IMR-90 (cell line): ENCODE measurements at regions not wholly inside any gene's neighbourhood (a gene's known extent, or its start where the extent isn't known, plus 50 kb on each side); places are given as distances from the start of the nearest gene placed in this dataset.

Experiments used
- ATAC-seq: fragments of 200-7000 bp; cut with Tn5 transposase; 2 replicates; pipeline ENCODE4 v1.9.1; 2020; ENCODE audit warnings: low read depth, mild to moderate bottlenecking, moderate library complexity
- BruUV-seq: library from RNA; stranded (reverse); fragments of 400-500 nt; replicated peaks from 2 replicates; lab custom pipeline; 2021; lab: Mats Ljungman, UMichigan
- CTCF ChIA-PET: fragments of 300-600 bp; formaldehyde crosslinking; extraction: SDS; loops from one replicate; lab custom pipeline; 2021; ENCODE audit warnings: antibody characterized with exemption; lab: Yijun Ruan, JAX
- POLR2A ChIA-PET: fragments of 300-600 bp; sonication (Branson Sonifier 250); formaldehyde crosslinking; loops from one replicate; lab custom pipeline; 2022; ENCODE audit warnings: antibody characterized with exemption; ENCODE audit not compliant: unreplicated experiment; lab: Charles Lee
- DNase-seq: peaks from one replicate; pipeline ENCODE4 v3.0.0; 2013
- H2AFZ ChIP-seq: replicated peaks from 2 replicates; pipeline ENCODE3; 2013; ENCODE audit warnings: low read length, mild to moderate bottlenecking; ENCODE audit not compliant: poor library complexity
- H2AK5ac ChIP-seq: 2 replicates; pipeline ENCODE4 v1.6.1; 2013; ENCODE audit warnings: low read depth, low read length, inconsistent platforms
- H2AK9ac ChIP-seq: replicated peaks from 2 replicates; pipeline ENCODE3; 2013; ENCODE audit warnings: mild to moderate bottlenecking, low read depth, low read length, moderate library complexity; ENCODE audit not compliant: poor library complexity
- H2BK120ac ChIP-seq: 2 replicates; pipeline ENCODE4 v1.6.1; 2013; ENCODE audit warnings: low read depth, low read length, inconsistent platforms
- H2BK15ac ChIP-seq: 3 replicates; pipeline ENCODE4 v1.6.1; 2013; ENCODE audit warnings: low read depth, low read length, inconsistent platforms
- H2BK20ac ChIP-seq: 2 replicates; pipeline ENCODE4 v1.6.1; 2013; ENCODE audit warnings: low read depth, mild to moderate bottlenecking, inconsistent platforms, low read length, moderate library complexity
- H2BK5ac ChIP-seq: 2 replicates; pipeline ENCODE4 v1.6.1; 2013; ENCODE audit warnings: mild to moderate bottlenecking, low read depth, low read length, inconsistent platforms; ENCODE audit not compliant: poor library complexity, severe bottlenecking
- H3K14ac ChIP-seq: replicated peaks from 2 replicates; pipeline ENCODE4 v1.6.1; 2013; ENCODE audit warnings: low read depth, low read length, inconsistent platforms
- H3K18ac ChIP-seq: 2 replicates; pipeline ENCODE4 v1.6.1; 2013; ENCODE audit warnings: low read depth, low read length, control low read depth
- H3K23ac ChIP-seq: 2 replicates; pipeline ENCODE4 v1.6.1; 2013; ENCODE audit warnings: low read depth, low read length, inconsistent platforms
- H3K27ac ChIP-seq: 2 replicates; pipeline ENCODE4 v1.5.1; 2013; ENCODE audit warnings: mild to moderate bottlenecking, control low read depth, low read length; ENCODE audit not compliant: insufficient read depth
- H3K27me3 ChIP-seq: 2 replicates; pipeline ENCODE4 v1.6.1; 2013; ENCODE audit warnings: low read length; ENCODE audit not compliant: control insufficient read depth, insufficient read depth
- H3K36me3 ChIP-seq: 2 replicates; pipeline ENCODE4 v1.6.1; 2013; ENCODE audit warnings: low read length, mixed read lengths; ENCODE audit not compliant: control insufficient read depth, insufficient read depth
- H3K4ac ChIP-seq: 2 replicates; pipeline ENCODE4 v1.6.1; 2013; ENCODE audit warnings: low read depth, low read length, inconsistent platforms
- H3K4me1 ChIP-seq: 2 replicates; pipeline ENCODE4 v1.6.1; 2013; ENCODE audit warnings: low read length, mixed read lengths; ENCODE audit not compliant: control insufficient read depth, insufficient read depth
- H3K4me2 ChIP-seq: 2 replicates; pipeline ENCODE4 v1.6.1; 2013; ENCODE audit warnings: low read depth, mild to moderate bottlenecking, control low read depth, low read length, moderate library complexity
- H3K4me3 ChIP-seq: 2 replicates; pipeline ENCODE4 v1.5.1; 2013; ENCODE audit warnings: low read depth, mild to moderate bottlenecking, control low read depth, low read length, moderate library complexity; ENCODE audit not compliant: insufficient read depth
- H3K56ac ChIP-seq: 2 replicates; pipeline ENCODE4 v1.6.1; 2013; ENCODE audit warnings: low read length, inconsistent platforms; ENCODE audit not compliant: insufficient read depth; ENCODE audit errors: extremely low read depth
- H3K79me1 ChIP-seq, 2 experiments: 2 replicates each; pipeline ENCODE4 v1.6.1; 2013; ENCODE audit warnings: low read length in 2 of 2, inconsistent platforms in 1 of 2, low read depth in 1 of 2
- H3K9ac ChIP-seq: 2 replicates; pipeline ENCODE4 v1.6.1; 2013; ENCODE audit warnings: low read depth, low read length, control low read depth
- H3K9me1 ChIP-seq: 2 replicates; pipeline ENCODE4 v1.6.1; 2013; ENCODE audit warnings: low read length, inconsistent platforms; ENCODE audit not compliant: insufficient read depth
- H3K9me3 ChIP-seq: 2 replicates; pipeline ENCODE4 v1.6.1; 2013; ENCODE audit warnings: low read length; ENCODE audit not compliant: control insufficient read depth, insufficient read depth
- H4K20me1 ChIP-seq: 2 replicates; pipeline ENCODE4 v1.6.1; 2013; ENCODE audit warnings: low read length, inconsistent platforms; ENCODE audit not compliant: insufficient read depth
- H4K5ac ChIP-seq: 2 replicates; pipeline ENCODE4 v1.6.1; 2013; ENCODE audit warnings: mild to moderate bottlenecking, low read depth, low read length, control low read depth
- H4K8ac ChIP-seq, 2 experiments: 2 replicates each; pipeline ENCODE4 v1.6.1; 2013; ENCODE audit warnings: low read depth in 2 of 2, low read length in 2 of 2, control low read depth in 1 of 2, inconsistent platforms in 1 of 2
- H4K91ac ChIP-seq: 2 replicates; pipeline ENCODE4 v1.6.1; 2013; ENCODE audit warnings: low read depth, low read length, inconsistent platforms; ENCODE audit not compliant: insufficient read depth
- CHD1 ChIP-seq: IDR thresholded peaks from 2 replicates; pipeline ENCODE4 v1.6.1; 2012; ENCODE audit warnings: low read depth, low read length, improper control_type of control experiment
- MAFK ChIP-seq: IDR thresholded peaks from 2 replicates; pipeline ENCODE4 v1.6.1; 2012; ENCODE audit warnings: low read depth, low read length, improper control_type of control experiment
- MAZ ChIP-seq: IDR thresholded peaks from 2 replicates; pipeline ENCODE4 v1.6.1; 2012; ENCODE audit warnings: low read depth, mild to moderate bottlenecking, low read length, improper control_type of control experiment, moderate library complexity, borderline replicate concordance
- NFE2L2 ChIP-seq: fragments of 150-350 bp; IDR thresholded peaks from 2 replicates; pipeline ENCODE4 v1.6.1; 2016; ENCODE audit warnings: low read depth, mild to moderate bottlenecking, low read length
- RCOR1 ChIP-seq: IDR thresholded peaks from 2 replicates; pipeline ENCODE4 v1.6.1; 2012; ENCODE audit warnings: mild to moderate bottlenecking, low read length, improper control_type of control experiment; ENCODE audit not compliant: insufficient replicate concordance
- dilution Hi-C: fragments of 300-500 bp; cut with HindIII; formaldehyde crosslinking; loops from one replicate; pipeline ENCODE4 v1.14.3; 2018; ENCODE audit warnings: low sequenced_read_pairs; ENCODE audit not compliant: unreplicated experiment
- in situ Hi-C: fragments of 300-500 bp; cut with MboI; formaldehyde crosslinking; loops from 3 replicates; pipeline ENCODE4 v1.14.3; 2019; ENCODE audit warnings: low sequenced_read_pairs, inconsistent platforms, mixed read lengths
- intact Hi-C: fragments of 100-400 bp; cut with micrococcal nuclease; formaldehyde crosslinking; loops from 2 replicates; pipeline ENCODE4 v1.10.0; 2022
- TF ChIP-seq, protein P1 (sequence below): fragments of 150-350 bp; IDR thresholded peaks from 2 replicates; pipeline ENCODE4 v1.6.1; 2016; ENCODE audit warnings: low read depth, mild to moderate bottlenecking, low read length, moderate library complexity, borderline replicate concordance

DNA sequence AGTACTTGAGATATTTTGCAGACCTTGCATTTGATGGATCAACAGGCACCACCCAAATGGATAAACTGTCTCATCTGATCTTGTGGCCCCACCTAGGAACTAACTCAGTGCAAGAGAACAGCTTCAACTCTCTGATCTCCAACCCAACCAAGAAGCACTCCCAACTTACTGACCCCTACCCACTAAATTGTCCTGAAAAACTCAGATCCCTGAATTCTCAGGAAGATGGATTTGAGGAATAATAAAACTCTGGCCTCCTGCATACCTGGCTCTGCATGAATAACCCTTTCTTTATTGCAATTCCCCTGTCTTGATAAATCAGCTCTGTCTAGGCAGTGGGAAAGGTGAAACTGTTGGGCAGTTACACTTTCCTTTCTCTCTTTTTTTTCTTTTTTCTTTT, 247.9 kb downstream of the ZPLD1 start:
- in situ Hi-C loops, result no loop called here
- no peak overlapping the region for H2BK15ac ChIP-seq
- no peak overlapping the region for H3K56ac ChIP-seq
- no peak overlapping the region for H2BK5ac ChIP-seq
- H4K8ac ChIP-seq, result no peak overlapping the region
- no peak overlapping the region for H3K18ac ChIP-seq
- ChIA-PET POLR2A (no interaction called here), CTCF (no interaction called here)
- no peaks in the 10 kb centered on the region for H4K20me1 ChIP-seq
- H2AK5ac ChIP-seq, result no peak overlapping the region
- H3K9ac ChIP-seq, result no peak overlapping the region
- no peak overlapping the region for H3K14ac ChIP-seq
- H2AK9ac ChIP-seq, result no peak overlapping the region
- TF ChIP-seq, protein P1, sequence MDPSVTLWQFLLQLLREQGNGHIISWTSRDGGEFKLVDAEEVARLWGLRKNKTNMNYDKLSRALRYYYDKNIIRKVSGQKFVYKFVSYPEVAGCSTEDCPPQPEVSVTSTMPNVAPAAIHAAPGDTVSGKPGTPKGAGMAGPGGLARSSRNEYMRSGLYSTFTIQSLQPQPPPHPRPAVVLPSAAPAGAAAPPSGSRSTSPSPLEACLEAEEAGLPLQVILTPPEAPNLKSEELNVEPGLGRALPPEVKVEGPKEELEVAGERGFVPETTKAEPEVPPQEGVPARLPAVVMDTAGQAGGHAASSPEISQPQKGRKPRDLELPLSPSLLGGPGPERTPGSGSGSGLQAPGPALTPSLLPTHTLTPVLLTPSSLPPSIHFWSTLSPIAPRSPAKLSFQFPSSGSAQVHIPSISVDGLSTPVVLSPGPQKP, result no peak
- TF ChIP-seq CHD1 (no peak), MAZ (no peak), NFE2L2 (no peak), MAFK (no peak), RCOR1 (no peak)
- H2BK120ac ChIP-seq, result no peak overlapping the region
- H2AFZ ChIP-seq, result no peak overlapping the region
- no peak overlapping the region for H3K27ac ChIP-seq
- DNase-seq, result no peak
- dilution Hi-C loops, result no loop called here
- H4K91ac ChIP-seq, result no peak overlapping the region
- no peaks in the 10 kb centered on the region for H3K36me3 ChIP-seq
- H3K79me1 ChIP-seq, result no peaks in the 10 kb centered on the region
- no peak overlapping the region for H3K4me2 ChIP-seq
- H2BK20ac ChIP-seq, result no peak overlapping the region
- no peaks in the 10 kb centered on the region for H3K9me1 ChIP-seq
- H3K4me3 ChIP-seq, result no peak overlapping the region
- no peak overlapping the region for H3K4ac ChIP-seq
- H3K9me3 ChIP-seq, result no peaks in the 10 kb centered on the region
- no peak overlapping the region for H3K23ac ChIP-seq
- H3K27me3 ChIP-seq, result no peaks in the 10 kb centered on the region
- H3K4me1 ChIP-seq, result no peaks in the 10 kb centered on the region
- no peak for ATAC-seq
- BruUV-seq, result no TSS peak
- H4K5ac ChIP-seq, result no peak overlapping the region
- intact Hi-C loops, result no loop called here
